HG03575 (cell line): ENCODE measurements at regions not wholly inside any gene's neighbourhood (a gene's known extent, or its start where the extent isn't known, plus 50 kb on each side); places are given as distances from the start of the nearest gene placed in this dataset.
"Not testable (repeated sequence)": the region's sequence is repeated elsewhere in the genome, so short reads cannot be mapped to it uniquely, and the experiment has no call there.

Experiments
- ATAC-seq: cut with Tn5 transposase; IDR thresholded peaks from one replicate; pipeline ENCODE4 v1.9.1; 2021; ENCODE audit not compliant: unreplicated experiment, insufficient number of reproducible peaks, low FRiP score; ENCODE audit errors: extremely low read depth

DNA sequence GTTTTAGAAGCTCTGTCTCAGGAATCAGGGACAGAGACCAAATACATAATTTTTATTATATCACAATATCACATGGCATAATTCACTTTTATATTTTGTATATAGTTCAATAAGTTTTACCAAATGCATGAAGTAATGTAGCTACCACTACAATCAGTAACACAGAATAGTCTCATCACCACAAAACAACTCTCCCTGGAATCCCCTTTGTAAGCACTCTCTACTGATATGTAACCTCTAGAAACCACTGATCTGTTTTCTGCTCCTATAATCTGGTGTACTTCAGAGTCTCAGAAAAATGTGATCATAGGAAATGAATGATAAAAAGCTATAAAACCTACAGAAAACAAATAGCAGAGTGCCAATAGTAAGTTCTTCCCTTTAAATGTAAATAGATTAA is 1465.9 kb downstream of the SPATA31A7 start:
- not testable (repeated sequence) for ATAC-seq

GRCh38 chr9:62662733-62663507 is 1473.1 kb downstream of the SPATA31A7 start:
- ATAC-seq = not testable (repeated sequence)

GRCh38 chr9:62663512-62663911 is 1473.7 kb downstream of the SPATA31A7 start:
- ATAC-seq = not testable (repeated sequence)

- not testable (repeated sequence) for ATAC-seq
Observed at GRCh38 chr9:62667137-62667824, 1477.4 kb downstream of the SPATA31A7 start.

- not testable (repeated sequence) for ATAC-seq
Observed at GRCh38 chr9:62677016-62677415, 1487.2 kb downstream of the SPATA31A7 start.

- ATAC-seq = not testable (repeated sequence)
Observed at GRCh38 chr9:62678336-62678735, 1488.5 kb downstream of the SPATA31A7 start.

DNA sequence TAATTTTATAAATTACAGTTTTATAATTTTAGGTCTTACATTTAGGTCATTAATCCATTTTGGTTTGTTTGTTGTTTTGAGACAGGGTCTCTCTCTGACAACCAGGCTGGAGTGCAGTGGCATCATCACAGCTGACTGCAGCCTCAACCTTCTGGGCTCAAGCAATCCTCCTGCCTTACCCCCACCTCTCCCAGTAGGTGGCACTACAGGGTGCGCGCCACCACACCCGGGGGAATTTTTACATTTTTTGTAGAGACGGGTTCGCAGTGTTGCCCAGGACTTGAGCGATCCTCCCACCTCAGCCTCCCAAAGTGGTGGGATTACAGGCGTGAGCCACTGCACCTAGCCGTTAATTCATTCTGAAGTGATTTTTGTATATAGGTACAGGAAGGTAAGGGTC is 1489.2 kb downstream of the SPATA31A7 start:
- ATAC-seq = not testable (repeated sequence)

GRCh38 chr9:62684833-62685647 is 1495.2 kb downstream of the SPATA31A7 start:
- ATAC-seq = not testable (repeated sequence)

- not testable (repeated sequence) for ATAC-seq
Observed at GRCh38 chr9:62686313-62686712, 1496.5 kb downstream of the SPATA31A7 start.

DNA sequence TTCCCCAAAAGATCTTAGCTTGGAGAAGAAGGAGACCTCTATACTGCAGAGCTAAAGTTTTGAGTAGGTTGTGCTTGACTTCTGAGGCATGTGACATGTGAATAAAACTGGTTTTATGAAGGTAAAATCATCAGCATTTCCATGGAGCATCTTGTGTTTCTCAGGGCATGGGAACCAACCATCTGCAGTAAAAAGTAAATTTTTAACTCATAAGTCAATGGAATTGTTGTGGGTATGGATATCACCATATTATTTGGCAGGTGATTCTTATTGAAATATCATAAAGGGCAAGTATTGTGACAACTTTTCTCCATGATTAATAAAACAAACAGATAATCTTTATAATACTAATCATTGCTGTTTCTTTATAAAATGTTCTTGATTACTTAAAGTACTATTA is 1503.2 kb downstream of the SPATA31A7 start:
- ATAC-seq = not testable (repeated sequence)

GRCh38 chr9:62711317-62711716 is 1521.5 kb downstream of the SPATA31A7 start:
- not testable (repeated sequence) for ATAC-seq

GRCh38 chr9:62725580-62725979 is 1535.7 kb downstream of the SPATA31A7 start:
- not testable (repeated sequence) for ATAC-seq

DNA sequence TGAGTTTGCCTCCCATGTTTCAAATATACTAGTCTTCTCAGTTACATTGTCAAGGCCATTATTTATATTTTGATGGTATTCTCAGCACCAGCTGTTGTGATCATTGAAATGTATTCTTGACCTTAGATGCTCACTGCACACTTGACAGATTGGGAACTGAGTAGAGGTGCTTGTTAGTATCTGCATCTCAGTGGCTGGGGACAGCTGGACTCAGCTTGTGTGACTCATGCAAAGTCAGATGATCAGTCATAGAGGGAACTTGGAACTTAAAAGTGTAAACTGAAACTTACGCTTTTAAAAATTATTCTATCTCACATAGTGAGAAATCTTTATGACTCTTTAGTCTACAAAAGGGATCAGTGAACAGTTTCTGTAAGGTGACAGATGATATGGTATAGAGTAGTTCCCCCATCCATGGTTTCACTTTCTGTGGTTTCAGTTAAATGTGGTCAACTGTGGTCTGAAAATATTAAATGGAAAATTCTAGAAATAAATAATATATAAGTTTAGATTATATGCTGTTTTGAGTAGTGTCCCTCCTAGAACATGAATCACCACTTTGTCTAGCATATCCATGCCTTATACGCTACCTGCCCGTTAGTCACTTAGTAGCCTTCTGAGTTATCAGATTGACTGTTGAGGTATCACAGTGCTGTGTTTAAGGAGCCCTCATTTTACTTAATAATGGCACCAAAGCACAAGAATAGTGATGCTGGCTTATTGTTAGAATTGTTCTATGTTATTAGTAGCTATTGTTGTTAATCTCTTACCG is 1540.6 kb downstream of the SPATA31A7 start:
- peak; percentile 95 for ATAC-seq

GRCh38 chr9:62731015-62731414 is 1541.2 kb downstream of the SPATA31A7 start:
- not testable (repeated sequence) for ATAC-seq

DNA sequence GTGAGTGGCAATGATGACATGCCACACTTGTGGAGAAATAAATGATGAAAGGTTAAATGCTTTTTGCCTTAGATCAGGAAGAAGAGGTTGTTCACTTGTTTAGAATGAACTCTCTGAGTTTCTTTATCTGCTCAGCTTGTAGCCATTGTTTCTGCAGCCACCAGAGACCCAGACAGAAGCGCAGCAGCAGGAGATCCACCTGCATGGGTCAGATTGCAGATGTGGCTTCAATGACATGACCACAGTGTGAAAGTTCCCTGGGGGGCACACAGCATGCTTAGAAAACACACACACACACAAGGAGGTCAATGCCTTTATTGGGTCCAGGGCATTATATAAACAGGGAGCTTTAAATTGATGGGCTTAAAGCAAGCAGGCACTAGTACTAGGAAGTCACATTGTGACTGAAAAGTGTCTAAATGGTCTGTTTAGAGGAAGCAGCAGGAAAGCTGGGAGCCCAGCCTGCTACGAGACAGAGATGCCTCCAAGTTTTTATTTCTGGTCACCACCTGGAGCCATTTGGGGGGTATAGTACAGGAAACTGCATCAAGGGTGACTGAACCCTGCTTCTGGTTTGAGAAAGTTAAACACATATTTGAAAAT is 1547.3 kb downstream of the SPATA31A7 start:
- not testable (repeated sequence) for ATAC-seq

GRCh38 chr9:62737915-62738314 is 1548.1 kb downstream of the SPATA31A7 start:
- ATAC-seq = not testable (repeated sequence)

DNA sequence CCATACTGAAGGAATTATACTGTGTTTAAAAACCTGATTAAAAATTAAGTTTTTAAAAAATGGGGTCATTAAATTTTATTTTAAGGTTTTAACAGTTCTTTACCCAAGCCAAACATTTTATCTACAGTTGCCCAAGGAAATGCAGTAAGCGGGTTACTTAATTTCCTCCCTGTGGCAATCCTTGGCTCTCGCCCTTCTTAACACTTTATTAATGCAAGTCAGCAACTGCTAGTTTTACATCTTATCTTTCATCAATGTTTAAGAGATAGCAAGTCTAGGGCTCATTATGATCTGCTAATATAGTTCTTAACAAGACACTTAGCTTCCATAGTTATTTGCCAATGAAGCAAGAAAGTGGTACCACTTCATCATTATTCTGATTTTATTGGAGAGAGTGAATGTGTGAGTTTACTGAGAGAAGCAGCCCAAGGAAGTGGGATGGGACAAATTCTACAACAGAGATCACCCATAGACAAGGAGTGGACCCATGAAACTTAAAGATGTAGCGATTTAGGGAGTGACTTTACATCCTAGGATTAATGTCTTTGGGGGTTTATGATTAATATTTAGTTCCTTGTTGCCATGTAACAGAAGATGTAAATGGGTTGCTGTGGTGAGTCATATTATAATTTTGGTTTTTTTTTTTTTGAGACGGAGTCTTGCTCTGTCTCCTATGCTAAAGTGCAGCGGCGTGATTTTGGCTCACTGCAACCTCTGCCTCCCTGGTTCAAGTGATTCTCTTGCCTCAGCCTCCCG is 1556.1 kb downstream of the SPATA31A7 start:
- not testable (repeated sequence) for ATAC-seq
